Panc1 (cell line): ENCODE measurements at regions not wholly inside any gene's neighbourhood (a gene's known extent, or its start where the extent isn't known, plus 50 kb on each side); places are given as distances from the start of the nearest gene placed in this dataset.
A peak's percentile ranks its signal among the peaks of the same experiment; 100 is the strongest.

ENCODE experiments used
- ATAC-seq: fragments of 200-7000 bp; cut with Tn5 transposase; 2 replicates; pipeline ENCODE4 v1.9.1; 2020; ENCODE audit warnings: mild to moderate bottlenecking, moderate library complexity
- BruUV-seq: library from RNA; stranded (reverse); fragments of 400-500 nt; replicated peaks from 2 replicates; lab custom pipeline; 2021; lab: Mats Ljungman, UMichigan
- CTCF ChIA-PET: fragments of 300-600 bp; sonication (Branson Sonifier 250); formaldehyde crosslinking; loops from one replicate; lab custom pipeline; 2022; ENCODE audit warnings: antibody characterized with exemption; lab: Charles Lee
- POLR2A ChIA-PET: fragments of 300-600 bp; sonication (Branson Sonifier 250); formaldehyde crosslinking; loops from one replicate; lab custom pipeline; 2022; ENCODE audit warnings: antibody characterized with exemption; lab: Charles Lee
- DNase-seq: peaks from one replicate; pipeline ENCODE4 v3.0.0-alpha.2; 2010; ENCODE audit warnings: low read depth, low spot score
- H3K27ac ChIP-seq: 2 replicates; pipeline ENCODE4 v1.5.1; 2011; ENCODE audit warnings: mild to moderate bottlenecking, low read length, inconsistent platforms
- H3K27me3 ChIP-seq: fragments of 200-500 bp; sonication (Bioruptor generic); 2 replicates; pipeline ENCODE4 v1.6.0; 2014; ENCODE audit warnings: low read length, inconsistent platforms; ENCODE audit not compliant: control insufficient read depth, insufficient read depth
- H3K36me3 ChIP-seq: fragments of 200-500 bp; sonication (Bioruptor generic); 2 replicates; pipeline ENCODE4 v1.5.1; 2014; ENCODE audit warnings: inconsistent platforms, mild to moderate bottlenecking, low read length, moderate library complexity; ENCODE audit not compliant: control insufficient read depth, insufficient read depth
- H3K4me1 ChIP-seq: 2 replicates; pipeline ENCODE4 v1.5.1; 2011; ENCODE audit warnings: inconsistent platforms, mild to moderate bottlenecking, low read length, moderate library complexity; ENCODE audit not compliant: control insufficient read depth, insufficient read depth
- H3K4me3 ChIP-seq, 2 experiments: 2 replicates each; pipeline ENCODE4 v1.5.1; 2011 to 2012; ENCODE audit warnings: low read depth in 2 of 2, low read length in 2 of 2, mild to moderate bottlenecking in 2 of 2, inconsistent platforms in 1 of 2, moderate library complexity in 1 of 2
- H3K9me3 ChIP-seq: fragments of 200-500 bp; sonication (Bioruptor generic); 2 replicates; pipeline ENCODE4 v1.5.1; 2014; ENCODE audit warnings: low read depth, mild to moderate bottlenecking, inconsistent platforms, low read length, moderate library complexity; ENCODE audit not compliant: control insufficient read depth, insufficient read depth
- POLR2AphosphoS5 ChIP-seq: IDR thresholded peaks from 2 replicates; pipeline ENCODE4 v1.6.1; 2012; ENCODE audit warnings: mild to moderate bottlenecking, low read depth, low read length, moderate library complexity
- REST ChIP-seq, 2 experiments: IDR thresholded peaks; 2 replicates each; pipeline ENCODE4 v1.6.1; 2011 to 2012; ENCODE audit warnings: low read depth in 2 of 2, control low read depth in 1 of 2, low read length in 1 of 2, mild to moderate bottlenecking in 1 of 2, moderate library complexity in 1 of 2; ENCODE audit not compliant: insufficient read depth in 1 of 2
- SIN3A ChIP-seq: IDR thresholded peaks from 2 replicates; pipeline ENCODE4 v1.6.1; 2012; ENCODE audit warnings: low read depth, mild to moderate bottlenecking, low read length, moderate library complexity, borderline replicate concordance; ENCODE audit not compliant: insufficient read depth
- TCF7L2 ChIP-seq: IDR thresholded peaks from 2 replicates; pipeline ENCODE4 v1.6.1; 2011; ENCODE audit warnings: mild to moderate bottlenecking, low read depth, low read length, inconsistent platforms
- in situ Hi-C: cut with HindIII; loops from 2 replicates; pipeline ENCODE4 v1.10.0; 2016; ENCODE audit warnings: low sequenced_read_pairs, low pct_unique_long_range_greater_than_20kb
- intact Hi-C: fragments of 100-400 bp; cut with micrococcal nuclease; formaldehyde crosslinking; loops from one replicate; pipeline ENCODE4 v1.10.0; 2022; ENCODE audit not compliant: unreplicated experiment
- TF ChIP-seq, protein P1 (sequence below): fragments of 450-650 bp; IDR thresholded peaks from 2 replicates; pipeline ENCODE4 v1.5.1; 2017; ENCODE audit warnings: mild to moderate bottlenecking

DNA sequence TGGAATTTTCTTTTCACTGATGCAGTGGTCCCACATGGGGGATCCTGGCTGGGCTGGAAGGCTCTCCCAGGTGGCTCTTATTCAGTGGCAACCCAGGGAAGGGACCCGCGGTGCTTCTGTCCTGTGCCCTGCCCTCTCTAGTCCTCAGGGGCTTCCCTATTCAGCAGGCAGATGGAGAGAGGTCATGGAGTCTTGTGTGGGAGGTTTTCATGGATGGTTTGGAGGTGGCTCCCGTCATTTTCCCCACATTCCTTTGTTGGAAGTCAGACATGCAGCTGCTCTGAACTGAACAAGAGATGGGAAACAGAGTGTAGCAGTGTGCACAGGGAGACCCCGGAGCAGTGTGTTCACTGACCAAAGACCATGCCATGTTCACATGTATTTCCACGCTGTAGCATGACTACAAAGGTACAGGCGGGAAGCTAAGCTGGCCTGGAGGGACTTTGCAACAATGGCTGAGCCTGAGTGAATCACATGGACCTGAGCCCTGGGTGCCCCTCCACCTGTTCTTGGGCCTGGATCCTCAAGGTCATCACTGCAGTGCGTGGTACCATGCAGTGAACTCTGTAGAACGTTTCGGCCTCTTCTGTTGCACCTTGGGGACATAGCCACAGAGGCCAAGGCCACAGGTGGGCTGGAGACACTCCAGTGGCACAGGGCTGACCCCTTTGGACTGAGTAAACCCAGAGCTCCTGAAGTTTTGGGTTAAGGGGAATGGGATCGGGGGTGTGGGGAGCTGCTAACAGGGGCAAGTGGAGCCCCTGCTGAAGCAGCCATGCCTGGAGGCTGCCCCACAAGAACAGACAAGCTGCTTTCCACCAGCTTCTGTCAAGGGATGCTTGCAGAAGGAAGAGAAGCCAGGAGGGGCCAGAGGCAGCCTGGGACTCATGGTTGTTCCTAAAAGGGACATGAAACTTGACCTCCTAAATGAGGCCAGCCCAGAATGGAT, 123.0 kb downstream of the ASB7 start:
- DNase-seq (no peak), ATAC-seq (0 out of 2 replicates have a peak, but pooled peaks have one; percentile 3)
- peak overlapping the region; percentile 98 for H3K27ac ChIP-seq
- POLR2A ChIA-PET: no interaction called here
- H3K4me3 ChIP-seq: no peak overlapping the region
- intact Hi-C loops: no loop called here
- H3K4me1 ChIP-seq: peaks cover 73% of the 10 kb centered on the region
- no peak for TF ChIP-seq TCF7L2
- no peak for TF ChIP-seq REST (IDR thresholded peaks at IDR 0.05; ENCODE audit: insufficient read depth in 1 of 2, low read depth in 2 of 2, low read length in 1 of 2)
- TF ChIP-seq, protein P1, sequence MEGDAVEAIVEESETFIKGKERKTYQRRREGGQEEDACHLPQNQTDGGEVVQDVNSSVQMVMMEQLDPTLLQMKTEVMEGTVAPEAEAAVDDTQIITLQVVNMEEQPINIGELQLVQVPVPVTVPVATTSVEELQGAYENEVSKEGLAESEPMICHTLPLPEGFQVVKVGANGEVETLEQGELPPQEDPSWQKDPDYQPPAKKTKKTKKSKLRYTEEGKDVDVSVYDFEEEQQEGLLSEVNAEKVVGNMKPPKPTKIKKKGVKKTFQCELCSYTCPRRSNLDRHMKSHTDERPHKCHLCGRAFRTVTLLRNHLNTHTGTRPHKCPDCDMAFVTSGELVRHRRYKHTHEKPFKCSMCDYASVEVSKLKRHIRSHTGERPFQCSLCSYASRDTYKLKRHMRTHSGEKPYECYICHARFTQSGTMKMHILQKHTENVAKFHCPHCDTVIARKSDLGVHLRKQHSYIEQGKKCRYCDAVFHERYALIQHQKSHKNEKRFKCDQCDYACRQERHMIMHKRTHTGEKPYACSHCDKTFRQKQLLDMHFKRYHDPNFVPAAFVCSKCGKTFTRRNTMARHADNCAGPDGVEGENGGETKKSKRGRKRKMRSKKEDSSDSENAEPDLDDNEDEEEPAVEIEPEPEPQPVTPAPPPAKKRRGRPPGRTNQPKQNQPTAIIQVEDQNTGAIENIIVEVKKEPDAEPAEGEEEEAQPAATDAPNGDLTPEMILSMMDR: no peak
- no peak for TF ChIP-seq POLR2AphosphoS5
- TF ChIP-seq SIN3A: no peak
- CTCF ChIA-PET: no interaction called here
- in situ Hi-C loops: no loop called here
- BruUV-seq: no TSS peak
- no peaks in the 10 kb centered on the region for H3K36me3 ChIP-seq
- H3K27me3 ChIP-seq: no peaks in the 10 kb centered on the region
- no peaks in the 10 kb centered on the region for H3K9me3 ChIP-seq

DNA sequence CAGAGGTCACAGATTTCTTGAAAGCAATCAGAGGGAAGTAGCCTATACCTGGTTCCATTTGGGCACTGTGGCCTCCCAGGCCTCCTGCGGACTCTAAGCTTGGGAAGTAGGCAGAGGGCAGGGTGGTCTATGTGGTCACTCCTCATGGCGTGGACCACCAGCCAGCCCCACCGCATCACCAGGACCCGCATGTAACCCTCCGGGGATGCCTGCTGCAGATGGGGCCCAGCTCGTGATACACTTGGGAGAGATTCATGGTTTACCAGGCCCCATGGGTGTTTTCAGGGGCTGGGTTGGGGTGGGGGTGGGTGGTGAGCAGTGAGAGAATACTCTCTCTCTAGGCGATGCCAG, 123.7 kb downstream of the ASB7 start:
- DNase-seq (no peak), ATAC-seq (no peak)
- Histone ChIP-seq H3K9me3 (no peaks in the 10 kb centered on the region), H3K4me3 (no peak overlapping the region), H3K27me3 (no peaks in the 10 kb centered on the region), H3K4me1 (peaks cover 73% of the 10 kb centered on the region), H3K36me3 (no peaks in the 10 kb centered on the region), H3K27ac (peak overlapping the region; percentile 98)
- in situ Hi-C loops (no loop called here), intact Hi-C loops (no loop called here)
- TF ChIP-seq TCF7L2: no peak
- TF ChIP-seq, protein P1: no peak
- no peak for TF ChIP-seq SIN3A
- TF ChIP-seq REST (IDR thresholded peaks at IDR 0.05; ENCODE audit: insufficient read depth in 1 of 2, low read depth in 2 of 2, low read length in 1 of 2): no peak
- TF ChIP-seq POLR2AphosphoS5: no peak
- CTCF ChIA-PET: no interaction called here
- no TSS peak for BruUV-seq
- POLR2A ChIA-PET: no interaction called here
